Liver (tissue), 8 donors: ENCODE measurements at regions not wholly inside any gene's neighbourhood (a gene's known extent, or its start where the extent isn't known, plus 50 kb on each side); places are given as distances from the start of the nearest gene placed in this dataset.
"Not testable (repeated sequence)": the region's sequence is repeated elsewhere in the genome, so short reads cannot be mapped to it uniquely, and the experiment has no call there.

Experiments used
- DNase-seq: peaks from one replicate; pipeline ENCODE4 v3.0.0-alpha.2; 2017; ENCODE audit warnings: low spot score
- H3K27ac ChIP-seq, 2 donors: one replicate each; pipeline ENCODE4 v1.7.0; 2013; ENCODE audit warnings: inconsistent platforms in 2 of 2, low read length in 2 of 2, control low read depth in 1 of 2, low read depth in 1 of 2, mild to moderate bottlenecking in 1 of 2
- H3K27me3 ChIP-seq, 4 donors: one replicate each; pipeline versions ENCODE4 v1.6.1 to v1.7.0; 2013; ENCODE audit warnings: low read length in 3 of 4, inconsistent platforms in 1 of 4, mild to moderate bottlenecking in 1 of 4, moderate library complexity in 1 of 4; ENCODE audit not compliant: control insufficient read depth in 4 of 4, insufficient read depth in 4 of 4
- H3K36me3 ChIP-seq, 4 donors: one replicate each; pipeline versions ENCODE4 v1.6.1 to v1.7.0; 2013; ENCODE audit warnings: low read length in 3 of 4, mild to moderate bottlenecking in 3 of 4, low read depth in 1 of 4, moderate library complexity in 1 of 4; ENCODE audit not compliant: control insufficient read depth in 4 of 4, insufficient read depth in 3 of 4
- H3K4me1 ChIP-seq, 4 donors: one replicate each; pipeline versions ENCODE4 v1.6.1 to v1.7.0; 2013; ENCODE audit warnings: low read length in 3 of 4, mild to moderate bottlenecking in 3 of 4, moderate library complexity in 1 of 4; ENCODE audit not compliant: control insufficient read depth in 4 of 4, insufficient read depth in 4 of 4
- H3K4me3 ChIP-seq, 3 donors: one replicate each; pipeline versions ENCODE4 v1.6.1 to v1.7.0; 2013; ENCODE audit warnings: low read length in 3 of 3, control low read depth in 1 of 3, low read depth in 1 of 3, mild to moderate bottlenecking in 1 of 3
- H3K9ac ChIP-seq, 2 donors: one replicate each; pipeline ENCODE4 v1.7.0; 2013; ENCODE audit warnings: low read length in 2 of 2, mild to moderate bottlenecking in 2 of 2, moderate library complexity in 2 of 2, control low read depth in 1 of 2, low read depth in 1 of 2
- H3K9me3 ChIP-seq, 4 donors: one replicate each; pipeline versions ENCODE4 v1.6.1 to v1.7.0; 2013; ENCODE audit warnings: low read length in 3 of 4; ENCODE audit not compliant: control insufficient read depth in 4 of 4
- CTCF ChIP-seq: fragments of 150-350 bp; IDR thresholded peaks from 2 replicates; pipeline ENCODE4 v1.5.1; 2017; ENCODE audit warnings: improper control_type of control experiment, low read depth, low read length; ENCODE audit not compliant: missing input control
- EGR1 ChIP-seq, 2 donors: IDR thresholded peaks; 2 replicates each; pipeline ENCODE4 v1.6.1; 2016 to 2018; ENCODE audit warnings: antibody characterized with exemption in 2 of 2, low read depth in 2 of 2
- FOXA2 ChIP-seq: IDR thresholded peaks from 2 replicates; pipeline ENCODE4 v1.6.1; 2016; ENCODE audit warnings: antibody characterized with exemption
- HNF4G ChIP-seq: IDR thresholded peaks from 2 replicates; pipeline ENCODE4 v1.6.1; 2016; ENCODE audit warnings: antibody characterized with exemption
- JUND ChIP-seq, 2 donors: IDR thresholded peaks; 2 replicates each; pipeline ENCODE4 v1.6.1; 2016; ENCODE audit warnings: antibody characterized with exemption in 2 of 2
- MAX ChIP-seq: IDR thresholded peaks from 2 replicates; pipeline ENCODE4 v1.6.1; 2016; ENCODE audit warnings: antibody characterized with exemption
- NR2F2 ChIP-seq: IDR thresholded peaks from 2 replicates; pipeline ENCODE4 v1.6.1; 2016; ENCODE audit warnings: antibody characterized with exemption
- SP1 ChIP-seq: IDR thresholded peaks from 2 replicates; pipeline ENCODE4 v1.6.1; 2018; ENCODE audit warnings: antibody characterized with exemption, mild to moderate bottlenecking
- TAF1 ChIP-seq: conservative IDR thresholded peaks from 2 replicates; pipeline ENCODE4 v1.6.1; 2016; ENCODE audit warnings: antibody characterized with exemption, mild to moderate bottlenecking
- YY1 ChIP-seq: IDR thresholded peaks from 2 replicates; pipeline ENCODE4 v1.6.1; 2016; ENCODE audit warnings: antibody characterized with exemption, mild to moderate bottlenecking
- ZBTB33 ChIP-seq: IDR thresholded peaks from 2 replicates; pipeline ENCODE4 v1.6.1; 2016; ENCODE audit warnings: antibody characterized with exemption
- WGBS: extraction: QIAGEN DNeasy Blood & Tissue Kit; methylation state at CpG from one replicate; pipeline ENCODE4 v1.1.7; 2013; 5-methylcytosine and 5-hydroxymethylcytosine counted together
- TF ChIP-seq, protein P1 (sequence below): IDR thresholded peaks from 2 replicates; pipeline ENCODE4 v1.6.1; 2016; ENCODE audit warnings: antibody characterized with exemption
- TF ChIP-seq, protein P2 (sequence below): IDR thresholded peaks from 2 replicates; pipeline ENCODE4 v1.6.1; 2016; ENCODE audit warnings: antibody characterized with exemption, mild to moderate bottlenecking
- donor health status: healthy.
- donor health status: healthy.
- donor health status: healthy.
- donor health status: healthy.
- donor health status: healthy.

DNA sequence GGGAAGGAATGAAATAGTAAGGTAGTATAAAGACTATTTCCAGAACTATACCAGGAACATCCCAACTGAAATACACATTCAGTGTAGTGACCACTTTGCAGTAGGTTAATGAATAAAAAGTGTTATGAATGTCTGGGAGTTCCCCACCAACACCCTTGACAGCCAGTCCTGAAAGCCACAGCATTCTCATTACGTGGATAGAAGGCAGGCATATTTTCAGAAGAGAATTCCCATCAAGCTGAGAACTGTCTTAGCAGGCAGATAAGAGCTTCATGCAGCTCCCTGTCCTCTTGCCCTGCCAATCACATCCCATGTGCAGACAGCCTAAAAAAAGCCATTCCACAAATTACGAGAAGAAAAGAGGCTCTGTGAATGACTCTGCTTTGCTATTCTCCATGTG lies 695.0 kb downstream of the DTWD2 start:
- Histone ChIP-seq H3K4me3 (no peak overlapping the region), H3K27ac (no peak overlapping the region), H3K27me3 (peaks cover 0 to 3% (median 0%) of the 10 kb centered on the region in 4 donors), H3K9ac (no peak overlapping the region), H3K36me3 (no peaks in the 10 kb centered on the region), H3K4me1 (no peaks in the 10 kb centered on the region), H3K9me3 (no peaks in the 10 kb centered on the region)
- TF ChIP-seq JUND (IDR thresholded peaks at IDR 0.05) (no peak), TAF1 (no peak), YY1 (no peak), ZBTB33 (no peak), SP1 (no peak), MAX (no peak), CTCF (no peak), EGR1 (IDR thresholded peaks at IDR 0.05; ENCODE audit: low read depth in 2 of 2) (no peak), HNF4G (no peak), FOXA2 (no peak), NR2F2 (no peak)
- TF ChIP-seq, protein P1, sequence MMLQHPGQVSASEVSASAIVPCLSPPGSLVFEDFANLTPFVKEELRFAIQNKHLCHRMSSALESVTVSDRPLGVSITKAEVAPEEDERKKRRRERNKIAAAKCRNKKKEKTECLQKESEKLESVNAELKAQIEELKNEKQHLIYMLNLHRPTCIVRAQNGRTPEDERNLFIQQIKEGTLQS = no peak
- TF ChIP-seq, protein P2, sequence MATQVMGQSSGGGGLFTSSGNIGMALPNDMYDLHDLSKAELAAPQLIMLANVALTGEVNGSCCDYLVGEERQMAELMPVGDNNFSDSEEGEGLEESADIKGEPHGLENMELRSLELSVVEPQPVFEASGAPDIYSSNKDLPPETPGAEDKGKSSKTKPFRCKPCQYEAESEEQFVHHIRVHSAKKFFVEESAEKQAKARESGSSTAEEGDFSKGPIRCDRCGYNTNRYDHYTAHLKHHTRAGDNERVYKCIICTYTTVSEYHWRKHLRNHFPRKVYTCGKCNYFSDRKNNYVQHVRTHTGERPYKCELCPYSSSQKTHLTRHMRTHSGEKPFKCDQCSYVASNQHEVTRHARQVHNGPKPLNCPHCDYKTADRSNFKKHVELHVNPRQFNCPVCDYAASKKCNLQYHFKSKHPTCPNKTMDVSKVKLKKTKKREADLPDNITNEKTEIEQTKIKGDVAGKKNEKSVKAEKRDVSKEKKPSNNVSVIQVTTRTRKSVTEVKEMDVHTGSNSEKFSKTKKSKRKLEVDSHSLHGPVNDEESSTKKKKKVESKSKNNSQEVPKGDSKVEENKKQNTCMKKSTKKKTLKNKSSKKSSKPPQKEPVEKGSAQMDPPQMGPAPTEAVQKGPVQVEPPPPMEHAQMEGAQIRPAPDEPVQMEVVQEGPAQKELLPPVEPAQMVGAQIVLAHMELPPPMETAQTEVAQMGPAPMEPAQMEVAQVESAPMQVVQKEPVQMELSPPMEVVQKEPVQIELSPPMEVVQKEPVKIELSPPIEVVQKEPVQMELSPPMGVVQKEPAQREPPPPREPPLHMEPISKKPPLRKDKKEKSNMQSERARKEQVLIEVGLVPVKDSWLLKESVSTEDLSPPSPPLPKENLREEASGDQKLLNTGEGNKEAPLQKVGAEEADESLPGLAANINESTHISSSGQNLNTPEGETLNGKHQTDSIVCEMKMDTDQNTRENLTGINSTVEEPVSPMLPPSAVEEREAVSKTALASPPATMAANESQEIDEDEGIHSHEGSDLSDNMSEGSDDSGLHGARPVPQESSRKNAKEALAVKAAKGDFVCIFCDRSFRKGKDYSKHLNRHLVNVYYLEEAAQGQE = no peak
- 50% methylated on average over 2 of the region's 2 CpGs for WGBS
- DNase-seq = no peak

DNA sequence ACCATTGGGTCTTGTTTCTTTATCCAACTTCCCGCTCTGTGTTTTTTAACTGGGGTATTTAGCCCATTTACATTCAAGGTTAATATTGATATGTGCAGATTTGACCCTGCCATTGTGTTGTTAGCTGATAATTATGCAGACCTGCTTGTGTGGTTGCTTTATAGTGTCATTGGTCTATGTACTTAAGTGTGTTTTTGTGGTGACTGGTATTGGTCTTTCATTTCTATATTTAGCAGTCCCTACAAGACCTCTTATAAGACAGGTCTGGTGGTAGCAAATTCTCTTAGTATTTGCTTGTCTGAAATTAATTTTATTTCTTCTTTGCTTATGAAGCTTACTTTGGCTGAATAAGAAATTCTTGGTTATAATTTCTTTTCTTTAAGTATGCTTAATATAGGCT lies 698.1 kb downstream of the DTWD2 start:
- TF ChIP-seq EGR1 (IDR thresholded peaks at IDR 0.05; ENCODE audit: low read depth in 2 of 2) (no peak), MAX (no peak), CTCF (no peak), ZBTB33 (no peak), JUND (IDR thresholded peaks at IDR 0.05) (no peak), YY1 (no peak)
- Histone ChIP-seq H3K4me1 (no peaks in the 10 kb centered on the region), H3K36me3 (no peaks in the 10 kb centered on the region), H3K27me3 (peaks cover 0 to 3% (median 0%) of the 10 kb centered on the region in 4 donors), H3K9me3 (peaks cover 0 to 5% (median 0%) of the 10 kb centered on the region in 4 donors), H3K4me3 (no peak overlapping the region), H3K27ac (no peak overlapping the region), H3K9ac (no peak overlapping the region)
- DNase-seq = no peak
- WGBS = 86% methylated on average over 1 of the region's 1 CpG

DNA sequence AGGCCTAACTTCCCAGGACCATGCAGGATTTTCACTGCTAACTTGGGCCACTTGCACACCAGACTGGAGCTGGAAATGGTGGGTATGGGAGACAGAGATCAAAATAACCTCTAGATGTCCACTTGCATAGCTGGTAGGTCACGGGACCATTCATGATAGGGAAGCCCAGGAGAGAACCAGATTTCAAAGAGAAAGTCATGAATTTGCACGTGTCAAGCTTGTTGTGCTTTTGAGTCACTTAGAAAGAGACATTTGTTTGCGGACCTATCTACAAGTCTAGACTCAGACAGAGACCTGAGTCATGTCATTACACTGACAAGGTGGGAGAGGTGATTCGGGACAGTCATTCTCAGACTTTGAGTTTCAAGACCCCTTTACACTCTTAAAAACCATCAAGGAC lies 704.1 kb downstream of the DTWD2 start:
- WGBS = 79% methylated on average over 4 of the region's 4 CpGs
- H3K9ac ChIP-seq, H3K36me3 ChIP-seq, H3K9me3 ChIP-seq, H3K27ac ChIP-seq, H3K27me3 ChIP-seq, H3K4me3 ChIP-seq, H3K4me1 ChIP-seq, DNase-seq: not testable (repeated sequence)
